Cardiac muscle cell (in vitro differentiated cells and primary cell): ENCODE measurements at regions not wholly inside any gene's neighbourhood (a gene's known extent, or its start where the extent isn't known, plus 50 kb on each side); places are given as distances from the start of the nearest gene placed in this dataset.
A peak's percentile ranks its signal among the peaks of the same experiment; 100 is the strongest.
"Not testable (repeated sequence)": the region's sequence is repeated elsewhere in the genome, so short reads cannot be mapped to it uniquely, and the experiment has no call there.

ENCODE experiments used
- DNase-seq, 2 donors: peaks; one replicate each; pipeline versions ENCODE4 v3.0.0 to v3.0.0-alpha.2; 2010 to 2017; ENCODE audit warnings: low read depth in 1 of 2, low spot score in 1 of 2
- H3K27ac ChIP-seq: fragments of 200-600 bp; sonication (generic); 2 replicates; pipeline ENCODE4 v1.5.1; 2016
- H3K27me3 ChIP-seq: fragments of 200-600 bp; sonication (generic); 2 replicates; pipeline ENCODE4 v1.6.0; 2016; ENCODE audit warnings: control low read depth
- H3K36me3 ChIP-seq: fragments of 200-600 bp; sonication (generic); 2 replicates; pipeline ENCODE4 v1.5.1; 2016; ENCODE audit warnings: control low read depth
- H3K4me1 ChIP-seq: fragments of 200-600 bp; sonication (generic); 2 replicates; pipeline ENCODE4 v1.8.1; 2017; ENCODE audit warnings: low read depth, mild to moderate bottlenecking, mixed run types
- H3K4me3 ChIP-seq: fragments of 200-600 bp; sonication (generic); 2 replicates; pipeline ENCODE4 v1.5.1; 2016; ENCODE audit warnings: mild to moderate bottlenecking
- H3K9me3 ChIP-seq: fragments of 200-600 bp; sonication (generic); 2 replicates; pipeline ENCODE4 v1.5.1; 2017; ENCODE audit warnings: low read depth, mild to moderate bottlenecking, control low read depth

DNA sequence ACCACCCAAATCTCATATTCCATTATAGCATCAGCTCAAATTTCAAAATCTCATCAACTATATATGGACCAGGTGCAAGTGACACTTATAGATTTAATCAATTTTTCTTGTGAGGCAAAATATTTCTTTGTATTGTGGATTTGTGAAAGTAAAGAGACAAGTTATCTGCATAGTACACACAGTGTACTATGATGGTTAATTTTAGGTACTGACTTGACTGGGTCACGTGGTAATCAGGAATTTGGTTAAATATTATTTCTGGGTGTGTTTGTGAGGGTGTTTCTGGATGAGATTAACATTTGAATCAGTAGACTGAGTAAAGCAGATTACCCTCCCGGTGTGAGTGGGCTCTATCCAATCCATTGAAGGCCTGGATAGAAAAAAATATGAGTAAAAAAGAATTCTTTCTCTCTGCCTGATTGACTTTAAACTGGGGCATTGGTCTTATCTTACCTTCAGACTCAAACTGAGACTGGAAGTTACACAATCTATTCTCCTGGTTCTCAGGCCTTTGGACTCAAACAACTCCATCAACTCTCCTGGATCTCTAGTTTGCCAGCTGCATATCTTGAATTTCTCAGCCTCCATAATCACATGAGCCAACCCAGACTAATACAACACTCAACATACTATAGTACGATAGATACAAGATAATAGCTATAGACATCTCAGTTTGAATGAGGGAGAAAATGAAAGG lies 799.9 kb downstream of the NAP1L3 start:
- H3K36me3 ChIP-seq, H3K27me3 ChIP-seq, H3K4me1 ChIP-seq, H3K9me3 ChIP-seq, H3K27ac ChIP-seq, H3K4me3 ChIP-seq, DNase-seq: not testable (repeated sequence)

DNA sequence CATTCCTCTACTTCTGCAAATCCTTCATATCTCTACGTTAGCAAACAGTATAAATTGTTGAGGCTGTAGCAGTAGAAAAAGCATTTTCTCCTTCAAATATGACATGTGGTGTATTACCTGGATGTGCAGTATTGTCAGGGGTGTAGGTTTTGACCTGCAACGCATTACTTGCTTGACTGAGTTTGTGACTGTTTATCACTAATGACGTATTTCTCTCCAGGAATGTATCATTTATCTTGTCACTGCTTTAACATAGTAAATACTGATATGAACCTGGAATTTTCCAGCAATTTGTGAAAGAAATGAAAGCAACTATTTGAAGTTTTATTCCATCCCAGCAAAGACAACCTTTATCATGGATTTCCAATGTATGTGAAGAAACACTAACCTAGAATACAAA lies 823.4 kb downstream of the NAP1L3 start:
- H3K4me1 ChIP-seq, DNase-seq, H3K27ac ChIP-seq, H3K27me3 ChIP-seq, H3K36me3 ChIP-seq, H3K4me3 ChIP-seq, H3K9me3 ChIP-seq: not testable (repeated sequence)

DNA sequence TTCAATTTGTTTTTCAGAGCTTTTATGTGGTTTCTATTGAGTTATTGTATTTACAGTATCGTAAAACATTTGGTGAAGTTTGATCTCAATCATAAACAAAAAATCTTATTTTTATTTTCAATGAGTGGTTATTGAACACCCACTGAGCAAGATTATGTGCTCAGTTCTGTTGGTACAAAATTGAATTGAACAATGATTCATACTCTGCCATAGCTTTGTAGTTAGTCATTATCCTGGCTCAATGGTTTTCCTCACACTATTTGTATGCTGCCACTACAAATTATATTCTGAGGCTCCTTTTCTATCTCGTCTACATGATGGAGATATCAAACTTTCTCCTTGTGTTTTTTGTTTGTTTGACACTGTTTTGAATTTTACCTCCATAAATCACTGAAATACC lies 829.5 kb downstream of the NAP1L3 start:
- not testable (repeated sequence) for H3K27ac ChIP-seq, H3K9me3 ChIP-seq, H3K4me3 ChIP-seq, H3K4me1 ChIP-seq, DNase-seq, H3K27me3 ChIP-seq, H3K36me3 ChIP-seq

DNA sequence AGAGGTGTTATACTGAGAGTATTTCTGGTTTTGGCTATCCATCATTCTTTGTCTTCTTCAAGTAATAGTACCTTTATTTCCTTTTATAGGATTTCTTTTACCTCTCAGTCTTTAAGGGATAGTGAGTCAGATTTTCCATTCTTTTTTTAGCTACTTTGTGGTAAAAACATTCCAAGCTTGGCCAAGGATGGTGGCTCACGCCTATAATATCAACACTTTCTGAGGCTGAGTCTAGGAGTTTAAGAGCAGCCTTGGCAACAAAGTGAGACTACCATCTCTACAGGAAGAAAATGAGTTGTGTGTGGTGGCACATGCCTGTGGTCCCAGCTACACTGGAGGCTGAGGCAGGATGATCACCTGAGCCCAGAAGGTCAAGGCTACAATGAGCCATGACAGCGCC lies 840.6 kb downstream of the NAP1L3 start:
- H3K4me3 ChIP-seq, H3K27ac ChIP-seq, DNase-seq, H3K27me3 ChIP-seq, H3K36me3 ChIP-seq, H3K9me3 ChIP-seq, H3K4me1 ChIP-seq: not testable (repeated sequence)

DNA sequence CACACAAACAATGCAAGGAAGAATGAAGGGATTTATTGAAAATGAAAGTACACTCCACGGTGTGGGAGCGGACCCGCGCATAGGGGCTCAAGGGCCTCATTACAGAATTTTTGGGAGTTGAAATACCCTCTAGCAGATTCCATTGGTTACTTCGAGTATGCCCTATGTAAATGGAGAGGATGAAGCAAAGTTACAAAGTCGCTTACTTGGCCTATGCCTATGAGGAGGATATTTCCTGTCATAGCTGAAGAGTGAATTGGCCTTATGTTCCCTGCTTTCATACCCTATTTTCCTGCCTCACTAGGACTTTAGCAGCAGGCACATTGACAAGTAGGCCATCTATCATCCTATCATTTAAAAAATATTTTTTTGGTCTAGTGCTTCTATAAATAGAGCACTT lies 843.3 kb downstream of the NAP1L3 start:
- not testable (repeated sequence) for DNase-seq, H3K27ac ChIP-seq, H3K27me3 ChIP-seq, H3K4me3 ChIP-seq, H3K36me3 ChIP-seq, H3K4me1 ChIP-seq, H3K9me3 ChIP-seq

DNA sequence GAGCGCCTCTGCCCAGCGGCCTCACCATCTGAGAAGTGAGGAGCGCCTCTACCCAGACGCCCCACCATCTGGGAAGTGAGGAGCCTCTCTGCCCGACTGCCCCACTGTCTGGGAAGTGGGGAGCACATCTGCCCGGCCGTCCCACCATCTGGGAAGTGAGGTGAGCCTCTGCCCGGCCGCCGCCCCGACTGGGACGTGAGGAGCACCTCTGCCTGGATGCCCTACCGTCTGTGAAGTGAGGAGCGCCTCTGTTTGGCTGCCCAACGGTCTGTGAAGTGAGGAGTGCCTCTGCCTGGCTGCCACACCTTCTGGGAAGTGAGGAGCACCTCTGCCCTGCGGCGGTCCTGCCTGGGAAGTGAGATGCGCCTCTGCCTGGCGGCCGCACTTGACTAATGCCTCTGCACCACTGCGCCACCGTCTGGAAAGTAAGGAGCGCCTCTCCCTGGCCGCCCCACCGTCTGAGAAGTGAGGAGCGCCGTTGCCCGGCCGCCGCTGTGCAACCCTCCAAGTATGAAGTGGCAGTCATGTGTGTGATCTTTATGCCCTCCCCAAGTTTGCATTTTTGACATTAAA lies 851.7 kb downstream of the NAP1L3 start:
- not testable (repeated sequence) for H3K27me3 ChIP-seq, H3K27ac ChIP-seq, H3K4me1 ChIP-seq, H3K4me3 ChIP-seq, H3K36me3 ChIP-seq, H3K9me3 ChIP-seq, DNase-seq

DNA sequence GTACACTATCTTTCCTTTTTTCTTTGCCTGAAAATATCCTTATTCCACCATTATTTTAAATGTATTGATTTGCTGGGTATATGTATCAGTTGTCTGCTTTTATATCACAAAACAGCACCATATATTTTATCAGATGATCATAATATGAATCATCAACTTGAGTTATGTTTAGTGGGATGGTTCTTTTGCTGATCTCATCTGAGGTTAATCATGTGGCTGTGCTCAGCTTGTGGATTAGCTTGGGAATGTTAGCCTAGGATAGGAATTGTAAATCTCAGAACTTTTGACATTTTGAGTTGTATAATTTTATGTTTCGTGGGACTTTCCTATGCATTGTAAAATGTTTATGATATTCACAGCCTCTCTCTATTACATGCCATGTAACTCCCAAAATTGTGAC lies 881.3 kb downstream of the NAP1L3 start:
- not testable (repeated sequence) for H3K4me1 ChIP-seq, H3K27ac ChIP-seq, H3K9me3 ChIP-seq, H3K36me3 ChIP-seq, H3K27me3 ChIP-seq, DNase-seq, H3K4me3 ChIP-seq

DNA sequence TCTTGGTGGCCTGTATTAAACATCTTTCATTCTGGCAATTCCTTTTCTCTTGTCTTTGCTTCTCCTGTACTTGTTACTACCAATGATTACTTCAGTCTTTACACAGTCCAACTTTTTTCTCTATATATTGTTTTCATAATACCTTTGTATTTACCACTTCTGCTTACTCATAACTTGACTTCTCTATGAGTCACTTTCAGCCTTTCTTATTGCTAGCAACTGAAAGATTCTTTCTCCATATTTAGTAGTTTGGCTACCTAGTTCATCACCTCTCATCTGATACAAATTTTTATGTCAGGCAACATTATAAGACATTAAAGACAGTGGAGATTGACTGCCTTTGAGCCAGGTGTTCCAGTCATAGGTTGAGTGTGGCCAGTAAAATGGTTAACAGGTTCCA lies 893.3 kb downstream of the NAP1L3 start:
- H3K9me3 ChIP-seq, H3K27me3 ChIP-seq, DNase-seq, H3K4me1 ChIP-seq, H3K27ac ChIP-seq, H3K36me3 ChIP-seq, H3K4me3 ChIP-seq: not testable (repeated sequence)

DNA sequence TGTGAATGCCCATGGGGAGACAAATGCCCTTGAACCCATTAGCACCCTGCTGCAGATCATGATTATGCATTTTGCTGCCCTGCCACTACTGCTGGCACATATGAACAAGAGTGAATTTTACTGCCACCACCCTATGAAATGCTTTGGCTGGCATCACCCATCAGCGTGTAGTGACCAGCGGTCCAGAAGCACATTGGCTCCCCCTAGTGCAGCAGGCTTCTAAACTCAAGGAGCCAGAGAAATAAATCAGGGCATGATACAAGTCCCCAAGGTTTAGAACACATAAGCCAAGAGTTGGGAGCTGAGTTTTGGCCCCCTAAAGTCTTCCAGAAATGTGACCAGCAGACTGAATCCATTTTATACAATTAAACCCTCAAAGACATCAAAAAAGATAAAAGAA lies 899.4 kb downstream of the NAP1L3 start:
- DNase-seq = peak in 1 of 2 donors; percentile 42
- H3K9me3 ChIP-seq, H3K4me1 ChIP-seq, H3K27ac ChIP-seq, H3K36me3 ChIP-seq, H3K27me3 ChIP-seq, H3K4me3 ChIP-seq: not testable (repeated sequence)

DNA sequence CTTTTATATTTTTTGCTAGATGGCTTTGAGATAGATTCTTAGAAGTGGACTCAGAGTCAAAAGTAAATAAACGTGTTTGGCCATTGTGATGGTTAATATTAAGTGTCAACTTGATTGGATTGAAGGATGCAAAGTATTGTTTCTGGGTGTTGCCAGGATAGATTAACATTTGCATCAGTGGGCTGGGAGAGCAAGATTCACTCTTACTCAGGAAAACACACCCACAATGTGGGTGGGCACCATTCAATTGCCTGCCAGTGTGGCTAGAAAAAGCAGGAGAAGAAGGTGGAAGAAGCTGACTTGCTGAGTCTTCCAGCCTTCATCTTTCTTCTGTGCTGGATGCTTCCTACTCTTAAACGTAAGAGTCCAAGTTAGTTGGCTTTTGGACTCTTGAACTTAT lies 912.4 kb downstream of the NAP1L3 start:
- not testable (repeated sequence) for H3K27me3 ChIP-seq, DNase-seq, H3K4me3 ChIP-seq, H3K27ac ChIP-seq, H3K36me3 ChIP-seq, H3K9me3 ChIP-seq, H3K4me1 ChIP-seq
